HG03159 (cell line): ENCODE measurements at regions not wholly inside any gene's neighbourhood (a gene's known extent, or its start where the extent isn't known, plus 50 kb on each side); places are given as distances from the start of the nearest gene placed in this dataset.
A peak's percentile ranks its signal among the peaks of the same experiment; 100 is the strongest.
"Not testable (repeated sequence)": the region's sequence is repeated elsewhere in the genome, so short reads cannot be mapped to it uniquely, and the experiment has no call there.

ENCODE experiments used
- ATAC-seq: cut with Tn5 transposase; IDR thresholded peaks from one replicate; pipeline ENCODE4 v1.9.1; 2021; ENCODE audit warnings: mild to moderate bottlenecking, moderate library complexity; ENCODE audit not compliant: unreplicated experiment

- no peak for ATAC-seq
Measured at GRCh38 chr2:142718576-142719155, 158.8 kb upstream of the KYNU start.

- no peak for ATAC-seq
Measured at GRCh38 chr2:142716463-142717242, 160.8 kb upstream of the KYNU start.

GRCh38 chr2:142714600-142714999, 162.9 kb upstream of the KYNU start:
- ATAC-seq = peak; percentile 74

- ATAC-seq = no peak
Measured at GRCh38 chr2:142710336-142710735, 167.1 kb upstream of the KYNU start.

- no peak for ATAC-seq
Measured at GRCh38 chr2:142707318-142707717, 170.1 kb upstream of the KYNU start.

- ATAC-seq = not testable (repeated sequence)
Measured at GRCh38 chr2:142702397-142702796, 175.1 kb upstream of the KYNU start.

DNA sequence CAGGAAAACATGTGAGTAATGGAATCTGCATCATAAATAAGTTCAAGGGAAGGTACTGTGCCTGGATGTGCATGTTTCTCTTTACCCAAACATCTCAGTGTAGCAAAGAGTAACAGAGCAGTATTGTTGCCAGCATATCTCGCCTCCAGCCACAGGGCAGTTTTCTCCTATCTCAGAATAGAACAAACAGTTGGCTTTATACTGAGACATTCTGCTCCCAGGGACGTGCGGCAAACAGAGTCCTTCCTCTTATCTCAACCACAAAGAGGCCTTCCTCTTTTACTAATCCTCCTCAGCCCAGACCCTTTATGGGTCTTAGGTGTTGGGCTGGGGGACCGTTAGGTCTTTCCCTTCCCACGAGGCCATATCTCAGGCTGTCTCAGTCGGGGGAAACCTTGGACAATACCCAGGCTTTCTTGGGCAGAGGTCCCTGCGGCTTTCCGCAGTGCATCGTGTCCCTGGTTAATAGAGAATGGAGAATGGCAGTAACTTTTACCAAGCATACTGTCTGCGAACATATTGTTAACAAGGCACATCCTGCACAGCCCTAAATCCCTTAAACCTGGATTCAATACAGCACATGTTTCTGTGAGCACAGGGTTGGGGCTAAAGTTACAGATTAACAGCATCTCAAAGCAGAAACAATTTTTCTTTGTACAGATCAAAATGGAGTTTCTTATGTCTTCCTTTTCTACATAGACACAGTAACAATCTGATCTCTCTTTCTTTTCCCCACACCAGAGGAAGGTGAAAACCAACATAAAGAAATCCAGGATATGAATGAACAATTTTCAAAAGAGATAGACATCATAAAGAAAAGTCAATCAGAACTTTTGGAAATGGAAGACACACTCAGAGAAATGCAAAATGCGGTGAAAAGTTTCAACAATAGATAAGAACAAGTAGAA, 181.9 kb upstream of the KYNU start:
- not testable (repeated sequence) for ATAC-seq

GRCh38 chr2:142694282-142694681, 183.2 kb upstream of the KYNU start:
- no peak for ATAC-seq

DNA sequence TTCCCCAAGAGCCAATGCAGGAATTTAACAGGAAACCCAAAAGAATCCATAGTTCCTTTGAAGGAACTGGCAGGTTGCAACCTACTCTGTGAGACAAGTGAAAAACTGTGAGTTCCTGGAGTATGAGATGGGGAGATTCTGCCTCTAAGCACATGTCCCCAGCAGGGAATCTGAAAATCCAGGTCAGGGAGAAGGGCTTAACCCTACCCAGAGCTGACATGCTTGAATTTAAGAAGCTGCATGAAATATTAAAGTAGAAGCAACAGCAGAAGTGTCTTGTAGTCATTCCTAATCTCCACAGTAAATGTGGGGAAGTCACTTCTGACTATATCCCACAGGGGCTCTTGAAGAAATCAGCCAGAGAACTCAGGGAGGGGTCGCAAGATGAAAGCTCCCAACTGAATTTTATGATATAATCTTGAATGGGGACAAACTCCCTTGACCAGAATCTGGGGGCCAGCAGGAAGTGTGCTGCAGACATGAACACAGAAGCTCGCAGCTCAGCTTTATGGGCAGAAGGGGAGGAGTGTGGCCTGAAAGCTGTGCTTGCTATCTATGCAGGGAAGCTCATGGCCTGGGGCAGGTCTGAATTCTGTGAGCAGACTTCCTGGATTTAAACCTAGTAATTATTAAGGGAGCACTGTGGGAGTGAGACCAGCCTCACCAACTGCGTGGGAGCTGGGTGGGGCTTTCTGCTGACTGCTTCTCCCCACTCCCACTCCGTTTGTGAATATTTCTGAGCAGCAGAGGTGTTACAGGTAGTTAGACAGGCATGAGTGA, 184.1 kb upstream of the KYNU start:
- no peak for ATAC-seq

GRCh38 chr2:142688856-142689605, 188.4 kb upstream of the KYNU start:
- ATAC-seq = no peak

DNA sequence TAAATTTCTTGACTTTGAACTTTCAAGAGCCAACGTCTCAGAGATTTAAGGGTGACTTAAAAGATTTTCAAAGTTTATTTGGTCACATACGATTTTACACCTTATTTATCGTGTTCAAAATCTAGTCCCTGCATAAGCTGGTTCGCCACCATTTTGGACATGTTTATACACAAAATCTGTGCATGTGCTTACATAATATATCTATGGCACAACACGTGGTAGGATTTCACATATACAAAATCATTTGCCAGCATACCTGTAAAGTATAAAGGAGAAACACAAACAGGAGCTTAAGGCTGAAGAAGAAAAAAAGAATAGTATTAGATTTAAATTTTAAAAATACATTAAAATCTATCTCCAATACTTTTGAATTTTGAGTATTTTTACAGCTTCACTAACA, 190.0 kb upstream of the KYNU start:
- no peak for ATAC-seq

GRCh38 chr2:142687075-142687474, 190.4 kb upstream of the KYNU start:
- ATAC-seq = no peak

DNA sequence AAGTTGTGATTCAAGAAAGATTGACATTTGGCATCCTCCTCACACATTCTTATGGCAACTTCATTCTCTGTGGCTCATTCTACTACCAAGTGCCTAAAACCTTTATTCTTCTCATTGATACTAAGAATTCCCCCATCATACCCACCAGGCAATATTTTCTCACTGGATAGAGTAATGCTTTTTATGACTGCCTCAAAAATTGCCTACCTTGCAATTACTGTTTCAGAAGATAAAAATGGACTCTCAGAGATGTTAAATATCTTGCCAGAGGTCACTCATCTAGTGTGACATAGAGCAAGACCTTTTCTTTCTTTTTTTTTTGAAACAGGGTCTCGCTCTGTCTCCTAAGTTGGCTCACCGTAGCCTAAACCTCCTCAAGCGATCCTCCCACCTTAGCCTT, 192.8 kb upstream of the KYNU start:
- no peak for ATAC-seq

- no peak for ATAC-seq
Measured at GRCh38 chr2:142682528-142682927, 194.9 kb upstream of the KYNU start.

GRCh38 chr2:142681952-142682351, 195.5 kb upstream of the KYNU start:
- ATAC-seq = no peak

GRCh38 chr2:142678164-142678563, 199.3 kb upstream of the KYNU start:
- no peak for ATAC-seq

DNA sequence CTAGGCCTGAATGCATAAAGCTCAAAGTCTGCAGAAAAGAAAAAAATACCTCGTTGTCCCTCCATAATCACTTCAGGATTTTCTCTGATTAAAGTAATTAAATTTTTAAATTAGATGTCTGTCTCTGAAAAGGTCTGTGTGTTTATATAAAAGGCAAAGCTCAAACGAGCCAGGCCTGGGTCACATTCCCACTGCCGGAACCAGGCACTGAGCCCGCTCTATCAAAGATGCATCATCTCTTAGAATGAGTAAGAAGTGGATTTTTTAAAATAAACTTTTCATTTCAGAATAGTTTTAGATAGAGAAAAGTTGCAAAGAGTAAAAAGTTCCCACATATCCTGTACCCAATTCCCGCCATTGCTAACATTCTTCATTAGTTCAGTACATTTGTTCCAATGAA, 202.1 kb upstream of the KYNU start:
- ATAC-seq = no peak

DNA sequence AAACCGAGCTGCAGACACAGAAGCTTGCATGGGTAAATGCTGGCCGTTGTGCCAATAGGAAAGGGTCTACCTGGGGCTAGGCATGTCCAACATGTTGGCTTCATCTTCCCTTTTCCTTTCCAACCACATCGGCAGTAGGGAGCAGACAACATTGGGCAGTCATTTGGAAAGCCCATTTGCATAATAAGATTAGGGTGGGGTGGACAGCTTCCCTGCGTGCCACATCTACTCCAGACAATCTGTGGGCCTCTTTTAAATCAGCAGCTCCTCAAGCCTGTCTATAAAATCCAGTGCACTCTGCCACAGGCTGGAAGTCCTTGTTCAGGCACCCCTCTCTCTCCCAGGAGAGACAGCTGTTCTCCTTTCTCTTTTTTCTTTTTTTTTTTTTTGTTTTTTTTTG, 203.6 kb upstream of the KYNU start:
- no peak for ATAC-seq

DNA sequence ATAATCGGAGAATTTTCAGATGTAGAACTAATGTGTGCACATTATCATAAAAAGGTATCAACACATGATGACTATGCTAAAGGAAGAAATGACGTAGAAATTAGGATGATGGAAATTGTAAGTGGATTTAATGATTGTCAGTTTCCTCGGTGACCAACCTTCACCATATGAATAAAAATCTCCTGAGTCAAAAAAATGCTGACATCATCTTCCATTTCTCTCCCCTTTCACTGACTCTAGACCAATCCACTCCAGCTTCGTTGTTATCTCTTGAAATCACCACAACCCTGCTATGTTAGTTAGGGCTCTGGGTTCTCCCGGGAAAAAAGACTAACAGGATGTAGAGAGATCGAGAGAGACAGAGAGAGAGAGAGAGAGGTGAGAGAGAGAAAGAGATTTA, 204.8 kb upstream of the KYNU start:
- ATAC-seq = no peak

DNA sequence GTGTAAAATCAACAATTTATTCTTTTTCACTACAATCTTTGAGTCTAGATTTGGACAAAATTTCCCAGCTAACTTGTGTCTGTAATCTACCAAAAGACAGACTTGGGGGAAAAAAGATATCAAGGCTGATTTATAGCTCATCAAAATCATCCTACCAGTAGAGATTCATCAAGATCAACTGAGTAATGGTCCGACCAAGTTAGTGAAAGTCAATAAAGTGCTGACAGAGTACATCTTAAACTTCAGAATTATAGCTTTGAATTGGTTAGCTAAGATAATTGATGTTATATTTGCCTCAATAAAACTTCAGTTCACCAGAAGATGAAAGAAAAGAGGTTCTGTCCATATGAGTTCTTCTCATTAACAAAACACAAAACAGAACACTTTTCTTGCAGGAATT, 207.1 kb upstream of the KYNU start:
- no peak for ATAC-seq
